Fibroblast of pulmonary artery (primary cell): ENCODE measurements at regions not wholly inside any gene's neighbourhood (a gene's known extent, or its start where the extent isn't known, plus 50 kb on each side); places are given as distances from the start of the nearest gene placed in this dataset.
"Not testable (repeated sequence)": the region's sequence is repeated elsewhere in the genome, so short reads cannot be mapped to it uniquely, and the experiment has no call there.

ENCODE experiments used
- DNase-seq: peaks from one replicate; pipeline ENCODE4 v3.0.0-alpha.2; 2010; ENCODE audit warnings: low read depth
- H3K4me3 ChIP-seq: replicated peaks from 2 replicates; pipeline ENCODE4 v1.5.1; 2011; ENCODE audit warnings: low read depth, mild to moderate bottlenecking, control low read depth, low read length, moderate library complexity
- CTCF ChIP-seq: IDR thresholded peaks from 2 replicates; pipeline ENCODE4 v1.5.1; 2011; ENCODE audit warnings: mild to moderate bottlenecking, control low read depth, low read length, inconsistent platforms; ENCODE audit errors: missing control alignments

GRCh38 chr9:118693645-118694044 is 675.6 kb downstream of the BRINP1 start:
- no peak for DNase-seq
- no peak for TF ChIP-seq CTCF
- H3K4me3 ChIP-seq: no peak overlapping the region

- H3K4me3 ChIP-seq, DNase-seq: not testable (repeated sequence)
These were observed 674.0 kb downstream of the BRINP1 start for GRCh38 chr9:118695249-118695648.

DNA sequence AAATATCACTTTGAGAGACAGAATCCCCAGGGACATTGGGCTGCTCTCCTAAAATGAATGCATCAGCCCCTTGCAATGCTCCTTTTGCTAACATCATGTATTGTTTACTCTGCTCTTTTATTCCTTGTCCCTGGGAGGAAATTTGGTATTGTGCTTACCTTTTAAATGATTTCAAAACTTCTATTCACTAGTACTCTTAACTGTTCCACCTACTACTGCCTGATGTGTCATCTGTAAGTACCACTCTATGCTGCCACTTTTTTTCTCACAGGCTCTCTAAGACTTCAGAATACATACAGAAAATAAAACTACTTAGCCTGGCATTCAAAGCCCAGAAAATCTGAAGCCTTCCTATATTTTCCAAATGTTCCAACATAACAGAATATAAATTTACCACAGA is 667.2 kb downstream of the BRINP1 start:
- DNase-seq: no peak
- no peak for TF ChIP-seq CTCF

GRCh38 chr9:118711843-118712242 is 657.4 kb downstream of the BRINP1 start:
- no peak for DNase-seq
- no peak for TF ChIP-seq CTCF
- H3K4me3 ChIP-seq: no peak overlapping the region

More for the DNA sequence above, 667.2 kb downstream of the BRINP1 start:
- no peak overlapping the region for H3K4me3 ChIP-seq

GRCh38 chr9:118721276-118721675 is 648.0 kb downstream of the BRINP1 start:
- no peak overlapping the region for H3K4me3 ChIP-seq
- TF ChIP-seq CTCF: no peak
- DNase-seq: no peak

GRCh38 chr9:118721923-118722322 is 647.3 kb downstream of the BRINP1 start:
- no peak for TF ChIP-seq CTCF
- DNase-seq: no peak
- no peak overlapping the region for H3K4me3 ChIP-seq

DNA sequence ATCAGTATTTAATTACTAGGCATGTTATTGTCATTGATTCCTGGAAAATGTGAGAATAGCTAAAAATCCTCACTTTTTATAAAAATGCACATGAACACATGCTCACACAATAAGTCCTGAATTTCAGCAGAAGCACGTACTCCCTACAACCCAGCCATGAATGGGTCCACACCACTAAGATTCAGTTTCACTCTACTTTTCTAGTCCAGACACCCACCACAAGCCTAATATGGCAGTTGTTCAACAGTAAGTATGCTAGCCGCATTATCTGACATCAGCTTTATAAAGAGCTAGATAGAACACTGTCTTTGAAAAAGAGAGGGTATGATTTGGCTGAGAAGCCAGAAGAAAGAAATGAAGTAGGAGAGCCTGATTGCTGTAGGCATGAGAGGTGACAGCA is 639.3 kb downstream of the BRINP1 start:
- H3K4me3 ChIP-seq: no peak overlapping the region
- TF ChIP-seq CTCF: no peak
- no peak for DNase-seq

- no peak overlapping the region for H3K4me3 ChIP-seq
These were observed 636.2 kb downstream of the BRINP1 start for GRCh38 chr9:118732998-118733397.

More at GRCh38 chr9:118732998-118733397, 636.2 kb downstream of the BRINP1 start:
- DNase-seq: no peak
- no peak for TF ChIP-seq CTCF
